ENCODE measurements at regions not wholly inside any gene's neighbourhood (a gene's known extent, or its start where the extent isn't known, plus 50 kb on each side); places are given as distances from the start of the nearest gene placed in this dataset.

DNA sequence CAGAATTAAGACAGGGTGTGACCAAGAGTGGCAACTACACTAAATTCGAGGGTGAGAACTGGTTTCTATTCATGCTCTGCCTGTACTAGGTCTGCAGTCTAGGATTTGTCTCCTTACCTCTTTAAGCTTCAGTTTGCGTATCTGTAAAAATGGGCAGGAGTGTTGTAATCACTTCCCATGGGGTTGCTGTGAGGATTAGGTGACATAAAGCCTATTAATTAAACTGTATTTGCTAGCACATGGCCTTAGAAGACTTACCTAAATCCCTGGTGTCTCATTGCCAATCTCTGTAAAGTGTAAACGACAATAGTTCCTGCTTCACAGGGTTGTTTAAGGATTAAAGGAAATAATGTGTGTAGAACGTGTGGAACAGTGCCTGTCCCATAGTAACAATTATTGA, 193.6 kb downstream of the DRD1 start:
- no peak for ATAC-seq
- no peaks in the 10 kb centered on the region for H3K9me3 Mint-ChIP-seq
- H3K4me1 Mint-ChIP-seq: no peaks in the 10 kb centered on the region
- H3K4me3 Mint-ChIP-seq: no peak overlapping the region
- H3K27ac Mint-ChIP-seq: no peak overlapping the region
- peaks cover 9% of the 10 kb centered on the region for H3K27me3 Mint-ChIP-seq
- H3K36me3 Mint-ChIP-seq: no peaks in the 10 kb centered on the region

DNA sequence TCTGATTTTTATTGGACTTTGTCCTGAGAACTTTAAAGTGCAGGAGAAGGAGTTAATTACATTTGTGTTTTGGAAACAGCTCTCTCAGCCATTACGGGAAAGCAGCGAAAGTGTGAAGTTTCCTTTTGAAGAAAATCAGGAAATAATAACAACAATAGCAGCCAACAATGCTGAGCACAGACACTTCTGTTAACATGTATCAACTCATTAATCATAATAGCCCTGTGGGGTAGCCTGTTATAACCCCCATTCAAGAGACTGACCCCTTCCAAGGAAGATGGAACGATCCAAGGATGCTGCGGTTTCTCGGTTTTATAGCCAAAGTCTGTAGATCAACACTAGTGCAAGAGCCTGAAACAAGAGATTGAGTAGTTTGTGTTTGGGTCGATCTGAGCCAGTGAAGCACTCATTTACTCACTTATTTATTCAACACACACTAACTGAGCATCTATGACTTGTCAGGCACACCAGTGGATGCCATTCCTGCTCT, 195.5 kb downstream of the DRD1 start:
- ATAC-seq: no peak
- peaks cover 11% of the 10 kb centered on the region for H3K27me3 Mint-ChIP-seq
- no peak overlapping the region for H3K27ac Mint-ChIP-seq

GRCh38 chr5:175246889-175247520, 197.0 kb downstream of the DRD1 start:
- no peaks in the 10 kb centered on the region for H3K9me3 Mint-ChIP-seq
- no peak overlapping the region for H3K27ac Mint-ChIP-seq
- no peak overlapping the region for H3K4me3 Mint-ChIP-seq
- H3K27me3 Mint-ChIP-seq: peaks cover 19% of the 10 kb centered on the region
- ATAC-seq: no peak
- no peaks in the 10 kb centered on the region for H3K36me3 Mint-ChIP-seq
- no peaks in the 10 kb centered on the region for H3K4me1 Mint-ChIP-seq

More for the DNA sequence above, 195.5 kb downstream of the DRD1 start:
- H3K36me3 Mint-ChIP-seq: no peaks in the 10 kb centered on the region
- H3K4me3 Mint-ChIP-seq: no peak overlapping the region
- no peaks in the 10 kb centered on the region for H3K4me1 Mint-ChIP-seq
- no peaks in the 10 kb centered on the region for H3K9me3 Mint-ChIP-seq

- no peak for ATAC-seq
These were observed 197.6 kb downstream of the DRD1 start for GRCh38 chr5:175246242-175246888.

GRCh38 chr5:175243441-175243840, 200.5 kb downstream of the DRD1 start:
- Mint-ChIP-seq H3K27ac (no peak overlapping the region), H3K27me3 (peaks cover 25% of the 10 kb centered on the region), H3K4me1 (no peaks in the 10 kb centered on the region), H3K4me3 (no peak overlapping the region), H3K9me3 (no peaks in the 10 kb centered on the region), H3K36me3 (no peaks in the 10 kb centered on the region)
- no peak for ATAC-seq

More at GRCh38 chr5:175246242-175246888, 197.6 kb downstream of the DRD1 start:
- Mint-ChIP-seq H3K9me3 (no peaks in the 10 kb centered on the region), H3K4me1 (no peaks in the 10 kb centered on the region), H3K36me3 (no peaks in the 10 kb centered on the region), H3K27ac (no peak overlapping the region), H3K27me3 (peaks cover 25% of the 10 kb centered on the region), H3K4me3 (no peak overlapping the region)

GRCh38 chr5:175242207-175242606, 201.8 kb downstream of the DRD1 start:
- Mint-ChIP-seq H3K27ac (no peak overlapping the region), H3K36me3 (no peaks in the 10 kb centered on the region), H3K4me3 (no peak overlapping the region), H3K27me3 (peaks cover 25% of the 10 kb centered on the region), H3K9me3 (no peaks in the 10 kb centered on the region), H3K4me1 (no peaks in the 10 kb centered on the region)
- no peak for ATAC-seq

GRCh38 chr5:175238326-175238725, 205.7 kb downstream of the DRD1 start:
- Mint-ChIP-seq H3K36me3 (no peaks in the 10 kb centered on the region), H3K4me1 (no peaks in the 10 kb centered on the region), H3K4me3 (no peak overlapping the region), H3K9me3 (no peaks in the 10 kb centered on the region), H3K27me3 (peaks cover 14% of the 10 kb centered on the region), H3K27ac (no peak overlapping the region)
- no peak for ATAC-seq

DNA sequence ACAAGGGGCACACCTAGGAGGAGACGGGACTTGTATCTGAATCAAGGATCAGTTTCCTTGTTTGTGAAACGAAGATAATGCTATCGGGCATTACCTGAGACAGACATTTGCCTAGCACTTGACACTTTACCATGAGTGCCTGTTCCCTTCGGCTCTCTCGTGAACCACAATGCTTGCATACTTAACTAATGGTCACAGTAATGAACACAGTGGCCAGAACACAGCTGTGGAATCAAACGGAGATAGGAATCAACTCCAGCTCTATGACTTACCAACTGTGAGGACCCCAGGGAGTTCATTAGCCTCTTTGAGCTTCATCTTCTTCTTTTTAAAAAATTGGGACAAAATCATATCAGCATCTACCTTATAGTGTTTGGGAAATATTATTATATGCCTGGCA, 207.8 kb downstream of the DRD1 start:
- Mint-ChIP-seq H3K27ac (no peak overlapping the region), H3K4me3 (no peak overlapping the region), H3K36me3 (no peaks in the 10 kb centered on the region), H3K4me1 (no peaks in the 10 kb centered on the region), H3K27me3 (no peaks in the 10 kb centered on the region), H3K9me3 (no peaks in the 10 kb centered on the region)
- no peak for ATAC-seq

DNA sequence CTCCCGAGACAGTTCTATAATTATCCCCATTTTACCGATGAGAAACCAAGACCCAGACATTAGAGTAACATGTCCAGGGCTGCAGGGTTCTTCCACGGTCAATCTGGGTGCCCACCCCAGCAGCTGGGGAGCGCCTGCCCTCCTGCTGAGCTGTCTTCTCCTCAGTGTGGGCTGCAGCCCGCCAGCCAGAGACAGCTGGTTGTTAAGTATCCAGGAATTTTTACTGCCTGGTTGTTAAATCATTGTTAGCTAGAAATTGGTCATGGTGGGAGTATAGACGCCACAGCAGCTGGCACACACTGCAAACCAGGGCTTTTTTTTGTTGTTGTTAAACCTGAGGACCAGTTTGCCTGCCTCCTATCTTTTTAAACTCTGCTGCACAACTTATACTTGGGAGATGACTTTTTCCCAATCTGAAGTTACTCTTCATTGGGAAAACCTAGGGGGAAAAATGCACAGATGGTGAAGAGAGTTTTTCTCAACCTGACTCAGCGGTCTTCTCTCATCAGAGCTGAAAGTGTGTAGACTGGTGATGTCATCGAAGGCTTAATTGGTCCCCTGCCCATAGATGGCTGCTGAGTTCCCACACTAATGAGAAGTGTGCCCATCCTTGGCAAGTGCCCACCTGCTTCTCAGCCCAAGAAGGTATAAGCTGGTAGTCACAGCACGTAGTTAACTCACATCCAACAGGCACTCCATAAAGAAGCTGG, 208.6 kb downstream of the DRD1 start:
- no peaks in the 10 kb centered on the region for H3K36me3 Mint-ChIP-seq
- ATAC-seq: no peak
- H3K9me3 Mint-ChIP-seq: no peaks in the 10 kb centered on the region
- H3K4me3 Mint-ChIP-seq: no peak overlapping the region
- H3K27ac Mint-ChIP-seq: no peak overlapping the region
- H3K27me3 Mint-ChIP-seq: no peaks in the 10 kb centered on the region
- no peaks in the 10 kb centered on the region for H3K4me1 Mint-ChIP-seq

DNA sequence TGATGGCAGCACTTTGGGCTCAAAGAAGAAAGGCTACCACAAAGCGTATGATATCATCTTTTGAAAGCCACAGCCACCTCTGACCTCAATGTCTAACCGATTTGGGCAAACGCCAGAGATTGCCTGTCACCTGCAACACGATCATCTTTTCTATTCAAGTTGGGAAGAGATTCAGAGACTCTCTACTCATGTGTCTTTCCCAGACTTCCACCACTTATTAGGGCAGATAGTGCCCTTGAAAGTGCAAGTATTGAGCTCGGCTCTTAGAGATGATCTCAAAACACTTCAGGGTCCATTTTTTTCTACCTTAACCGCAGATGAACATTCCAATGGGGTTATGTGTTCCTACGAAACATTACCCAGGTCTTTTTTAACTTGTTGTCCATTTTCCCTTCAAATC, 213.7 kb downstream of the DRD1 start:
- Mint-ChIP-seq H3K27me3 (no peaks in the 10 kb centered on the region), H3K4me1 (no peaks in the 10 kb centered on the region), H3K4me3 (no peak overlapping the region), H3K36me3 (no peaks in the 10 kb centered on the region), H3K27ac (no peak overlapping the region), H3K9me3 (peaks cover 5% of the 10 kb centered on the region)
- ATAC-seq: no peak

DNA sequence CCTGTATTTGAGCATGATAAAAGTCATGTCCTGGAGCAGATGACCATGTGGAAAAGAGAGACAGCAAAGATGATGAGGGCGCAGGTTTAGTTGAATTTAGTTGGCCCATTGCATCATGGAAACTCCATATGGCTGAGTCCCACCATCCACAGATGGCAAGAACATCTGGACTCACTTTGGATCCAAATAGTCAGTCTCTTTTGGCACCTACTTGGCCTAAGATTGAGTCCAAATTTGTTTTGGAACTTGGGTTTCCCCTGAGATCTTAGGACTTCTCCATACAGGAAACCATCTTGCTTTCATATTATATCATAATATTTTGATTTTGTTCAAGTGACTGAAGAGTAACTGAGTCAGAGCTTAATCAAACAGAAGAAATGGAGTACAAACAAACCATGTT, 217.5 kb downstream of the DRD1 start:
- no peak for ATAC-seq
- H3K9me3 Mint-ChIP-seq: peaks cover 5% of the 10 kb centered on the region
- H3K4me3 Mint-ChIP-seq: no peak overlapping the region
- no peak overlapping the region for H3K27ac Mint-ChIP-seq
- H3K4me1 Mint-ChIP-seq: no peaks in the 10 kb centered on the region
- no peaks in the 10 kb centered on the region for H3K27me3 Mint-ChIP-seq
- no peaks in the 10 kb centered on the region for H3K36me3 Mint-ChIP-seq

GRCh38 chr5:175223291-175223690, 220.7 kb downstream of the DRD1 start:
- H3K4me1 Mint-ChIP-seq: no peaks in the 10 kb centered on the region
- peaks cover 5% of the 10 kb centered on the region for H3K9me3 Mint-ChIP-seq
- no peak overlapping the region for H3K27ac Mint-ChIP-seq
- H3K36me3 Mint-ChIP-seq: no peaks in the 10 kb centered on the region
- H3K4me3 Mint-ChIP-seq: no peak overlapping the region
- ATAC-seq: no peak
- no peaks in the 10 kb centered on the region for H3K27me3 Mint-ChIP-seq

- Mint-ChIP-seq H3K27me3 (no peaks in the 10 kb centered on the region), H3K4me3 (no peak overlapping the region), H3K4me1 (no peaks in the 10 kb centered on the region), H3K27ac (no peak overlapping the region), H3K36me3 (no peaks in the 10 kb centered on the region), H3K9me3 (peaks cover 5% of the 10 kb centered on the region)
- no peak for ATAC-seq
These were observed 221.4 kb downstream of the DRD1 start for GRCh38 chr5:175222621-175223020.

DNA sequence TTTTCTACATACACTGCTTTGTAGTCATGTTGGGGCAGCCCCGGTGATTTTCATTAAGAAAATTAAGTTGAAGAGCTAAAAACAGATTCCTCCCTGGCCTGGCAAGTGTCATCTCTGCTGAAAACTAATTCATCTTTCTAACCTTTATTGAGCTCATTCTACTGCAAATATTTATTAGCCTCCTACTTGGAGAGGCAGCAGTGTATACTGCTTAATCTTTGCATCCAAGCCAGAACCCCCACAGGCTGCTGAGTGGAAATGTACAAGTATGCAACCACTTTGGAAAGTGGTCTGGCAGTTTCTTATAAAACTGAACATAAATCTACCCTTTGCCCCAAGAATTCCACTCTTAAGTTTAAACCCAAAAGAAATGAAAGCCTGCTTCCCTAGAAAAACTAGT, 223.4 kb downstream of the DRD1 start:
- Mint-ChIP-seq H3K9me3 (no peaks in the 10 kb centered on the region), H3K36me3 (no peaks in the 10 kb centered on the region), H3K4me3 (no peak overlapping the region), H3K27ac (no peak overlapping the region), H3K27me3 (no peaks in the 10 kb centered on the region), H3K4me1 (no peaks in the 10 kb centered on the region)
- ATAC-seq: no peak

GRCh38 chr5:175219366-175219765, 224.6 kb downstream of the DRD1 start:
- Mint-ChIP-seq H3K4me1 (no peaks in the 10 kb centered on the region), H3K36me3 (no peaks in the 10 kb centered on the region), H3K4me3 (no peak overlapping the region), H3K27me3 (no peaks in the 10 kb centered on the region), H3K9me3 (no peaks in the 10 kb centered on the region), H3K27ac (no peak overlapping the region)
- no peak for ATAC-seq

DNA sequence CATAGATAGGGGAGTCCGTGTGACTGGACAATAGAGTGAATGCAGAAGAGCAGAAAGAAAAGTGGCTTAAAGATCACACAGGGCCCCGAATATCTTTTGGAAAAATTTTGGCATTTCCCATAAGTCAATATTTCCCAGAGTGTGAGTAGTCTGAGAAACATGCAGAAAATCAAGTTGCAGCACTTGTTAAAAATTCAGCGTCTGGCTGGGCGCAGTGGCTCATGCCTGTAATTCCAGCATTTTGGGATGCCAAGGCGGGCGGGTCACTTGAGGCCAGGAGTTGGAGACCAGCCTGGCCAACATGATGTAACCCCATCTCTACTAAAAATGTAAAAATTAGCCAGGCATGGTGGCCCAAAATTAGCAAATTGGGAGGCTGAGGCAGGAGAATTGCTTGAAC, 227.0 kb downstream of the DRD1 start:
- Mint-ChIP-seq H3K4me3 (no peak overlapping the region), H3K27ac (no peak overlapping the region), H3K36me3 (no peaks in the 10 kb centered on the region), H3K4me1 (no peaks in the 10 kb centered on the region), H3K9me3 (no peaks in the 10 kb centered on the region), H3K27me3 (no peaks in the 10 kb centered on the region)
- no peak for ATAC-seq
